PC-9 (cell line): ENCODE measurements at regions not wholly inside any gene's neighbourhood (a gene's known extent, or its start where the extent isn't known, plus 50 kb on each side); places are given as distances from the start of the nearest gene placed in this dataset.

ENCODE experiments used
- BruUV-seq: library from RNA; stranded (reverse); fragments of 400-500 nt; replicated peaks from 2 replicates; lab custom pipeline; 2021; lab: Mats Ljungman, UMichigan
- CTCF ChIA-PET: fragments of 300-600 bp; sonication (Branson Sonifier 250); formaldehyde crosslinking; loops from one replicate; lab custom pipeline; 2022; ENCODE audit warnings: antibody characterized with exemption; lab: Charles Lee
- POLR2A ChIA-PET: fragments of 300-600 bp; sonication (Branson Sonifier 250); formaldehyde crosslinking; loops from one replicate; lab custom pipeline; 2022; ENCODE audit warnings: antibody characterized with exemption; ENCODE audit not compliant: unreplicated experiment; lab: Charles Lee
- DNase-seq, 2 experiments: peaks; one replicate each; pipeline versions ENCODE4 v3.0.0 to v3.0.0-alpha.2; 2015 to 2022; ENCODE audit warnings: mixed read lengths in 1 of 2
- H2AFZ ChIP-seq: fragments of 200-600 bp; sonication (generic); 2 replicates; pipeline ENCODE4 v1.8.1; 2017; ENCODE audit warnings: antibody characterized with exemption
- H3F3A ChIP-seq: fragments of 200-600 bp; sonication (generic); 2 replicates; pipeline ENCODE4 v1.8.1; 2017; ENCODE audit warnings: antibody characterized with exemption, mild to moderate bottlenecking, low read depth; ENCODE audit not compliant: insufficient read depth
- H3K27ac ChIP-seq: fragments of 200-600 bp; sonication (generic); 2 replicates; pipeline ENCODE4 v1.6.1; 2016; ENCODE audit warnings: mixed run types
- H3K27me3 ChIP-seq: fragments of 200-600 bp; sonication (generic); 2 replicates; pipeline ENCODE4 v1.6.1; 2016; ENCODE audit warnings: low read depth, mixed run types; ENCODE audit not compliant: insufficient read depth
- H3K36me3 ChIP-seq: fragments of 200-600 bp; sonication (generic); 2 replicates; pipeline ENCODE4 v1.6.1; 2016; ENCODE audit warnings: low read depth, mixed run types
- H3K4me1 ChIP-seq: fragments of 200-600 bp; sonication (generic); replicated peaks from 2 replicates; pipeline ENCODE4 v1.6.1; 2016; ENCODE audit warnings: mixed run types; ENCODE audit not compliant: insufficient read depth
- H3K4me2 ChIP-seq: fragments of 200-600 bp; sonication (generic); 2 replicates; pipeline ENCODE4 v1.6.1; 2017; ENCODE audit warnings: mixed run types
- H3K4me3 ChIP-seq: fragments of 200-600 bp; sonication (generic); 2 replicates; pipeline ENCODE4 v1.6.1; 2016; ENCODE audit warnings: mixed run types
- H3K79me2 ChIP-seq: fragments of 200-600 bp; sonication (generic); 2 replicates; pipeline ENCODE4 v1.6.1; 2017; ENCODE audit warnings: low read depth, mixed run types
- H3K9me2 ChIP-seq: fragments of 200-600 bp; sonication (generic); 2 replicates; pipeline ENCODE4 v1.8.1; 2017; ENCODE audit warnings: mild to moderate bottlenecking; ENCODE audit not compliant: insufficient read depth
- H3K9me3 ChIP-seq: fragments of 200-600 bp; sonication (generic); 2 replicates; pipeline ENCODE4 v1.8.1; 2016; ENCODE audit warnings: low read depth; ENCODE audit not compliant: insufficient read depth
- H4K20me1 ChIP-seq: fragments of 200-600 bp; sonication (generic); 2 replicates; pipeline ENCODE4 v1.8.1; 2017; ENCODE audit not compliant: insufficient read depth
- CTCF ChIP-seq: fragments of 200-600 bp; sonication (generic); conservative IDR thresholded peaks from 2 replicates; pipeline ENCODE4 v1.6.1; 2017; ENCODE audit warnings: mixed run types, antibody characterized with exemption, mild to moderate bottlenecking, moderate library complexity
- EZH2 ChIP-seq: fragments of 200-600 bp; sonication (generic); IDR thresholded peaks from 2 replicates; pipeline ENCODE4 v1.8.0; 2017; ENCODE audit warnings: antibody characterized with exemption, low read depth
- intact Hi-C: fragments of 100-400 bp; cut with micrococcal nuclease; formaldehyde crosslinking; loops from one replicate; pipeline ENCODE4 v1.10.0; 2022; ENCODE audit not compliant: unreplicated experiment

GRCh38 chr12:115508990-115509389 lies 768.5 kb downstream of the MED13L start:
- Histone ChIP-seq H3K79me2 (no peaks in the 10 kb centered on the region), H3K36me3 (no peaks in the 10 kb centered on the region), H3K4me3 (no peak overlapping the region), H3K9me2 (no peaks in the 10 kb centered on the region), H2AFZ (no peak overlapping the region), H3K4me2 (no peak overlapping the region), H3K27me3 (no peaks in the 10 kb centered on the region), H3K4me1 (no peaks in the 10 kb centered on the region), H3K27ac (no peak overlapping the region), H4K20me1 (no peaks in the 10 kb centered on the region), H3K9me3 (no peaks in the 10 kb centered on the region), H3F3A (no peaks in the 10 kb centered on the region)
- no peak for TF ChIP-seq CTCF
- no peak for TF ChIP-seq EZH2
- intact Hi-C loops = no loop called here
- no peak for DNase-seq
- BruUV-seq = no TSS peak
- POLR2A ChIA-PET = no interaction called here
- CTCF ChIA-PET = no interaction called here

GRCh38 chr12:115507951-115508722 lies 769.4 kb downstream of the MED13L start:
- Histone ChIP-seq H2AFZ (no peak overlapping the region), H3K79me2 (no peaks in the 10 kb centered on the region), H3K36me3 (no peaks in the 10 kb centered on the region), H3K4me2 (no peak overlapping the region), H3K4me1 (no peaks in the 10 kb centered on the region), H3K4me3 (no peak overlapping the region), H3K9me2 (no peaks in the 10 kb centered on the region), H3K9me3 (no peaks in the 10 kb centered on the region), H3F3A (no peaks in the 10 kb centered on the region), H3K27me3 (no peaks in the 10 kb centered on the region), H4K20me1 (no peaks in the 10 kb centered on the region), H3K27ac (no peak overlapping the region)
- TF ChIP-seq CTCF (no peak), EZH2 (no peak)
- no TSS peak for BruUV-seq
- intact Hi-C loops = no loop called here
- no peak for DNase-seq
- CTCF ChIA-PET = no interaction called here
- POLR2A ChIA-PET = no interaction called here

DNA sequence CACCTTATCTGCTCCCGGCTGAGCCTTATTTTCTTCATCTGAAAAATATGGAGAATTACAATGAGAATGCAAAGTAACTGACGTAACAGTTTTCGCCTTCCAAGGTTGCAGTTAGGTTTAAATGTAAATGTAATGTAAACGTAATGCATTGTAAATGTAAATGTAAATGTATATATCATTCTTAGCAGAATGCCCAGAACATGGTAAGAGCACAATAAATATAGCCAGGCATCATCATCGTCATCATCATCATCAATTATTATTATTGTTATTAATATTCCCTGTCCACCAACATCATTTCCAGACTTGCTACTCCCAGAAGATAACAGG lies 770.0 kb downstream of the MED13L start:
- Histone ChIP-seq H3K27me3 (no peaks in the 10 kb centered on the region), H3K27ac (no peak overlapping the region), H3K9me3 (no peaks in the 10 kb centered on the region), H4K20me1 (no peaks in the 10 kb centered on the region), H3K79me2 (no peaks in the 10 kb centered on the region), H3K4me1 (no peaks in the 10 kb centered on the region), H3K4me2 (no peak overlapping the region), H3K4me3 (no peak overlapping the region), H3K36me3 (no peaks in the 10 kb centered on the region), H3K9me2 (no peaks in the 10 kb centered on the region), H2AFZ (no peak overlapping the region), H3F3A (no peaks in the 10 kb centered on the region)
- CTCF ChIA-PET = no interaction called here
- DNase-seq = no peak
- POLR2A ChIA-PET = no interaction called here
- no TSS peak for BruUV-seq
- intact Hi-C loops = no loop called here
- no peak for TF ChIP-seq EZH2
- TF ChIP-seq CTCF = no peak
